ENCODE measurements at regions not wholly inside any gene's neighbourhood (a gene's known extent, or its start where the extent isn't known, plus 50 kb on each side); places are given as distances from the start of the nearest gene placed in this dataset.
A peak's percentile ranks its signal among the peaks of the same experiment; 100 is the strongest.
"Not testable (repeated sequence)": the region's sequence is repeated elsewhere in the genome, so short reads cannot be mapped to it uniquely, and the experiment has no call there.

DNA sequence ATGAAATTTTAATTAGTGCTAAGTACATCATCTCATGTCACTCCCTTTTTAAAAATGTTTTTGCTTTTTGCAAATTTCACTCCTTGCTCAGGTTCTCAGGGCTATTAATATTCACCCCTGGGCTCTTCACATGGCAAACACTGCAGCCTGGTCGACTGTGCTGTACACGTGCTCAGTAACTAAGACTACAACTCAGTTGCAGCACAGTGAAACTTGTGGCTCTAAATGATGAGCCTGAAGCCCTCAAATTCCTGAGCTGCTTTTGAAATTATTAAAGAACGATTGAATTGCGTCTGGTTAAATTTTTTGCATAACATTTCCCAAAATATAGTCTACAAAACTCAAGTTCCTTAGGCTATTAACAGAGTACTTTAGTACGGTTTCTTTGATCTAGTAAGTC lies 159.3 kb upstream of the C2CD4B start:
- no peak for DNase-seq (ENCODE audit: low read depth)

DNA sequence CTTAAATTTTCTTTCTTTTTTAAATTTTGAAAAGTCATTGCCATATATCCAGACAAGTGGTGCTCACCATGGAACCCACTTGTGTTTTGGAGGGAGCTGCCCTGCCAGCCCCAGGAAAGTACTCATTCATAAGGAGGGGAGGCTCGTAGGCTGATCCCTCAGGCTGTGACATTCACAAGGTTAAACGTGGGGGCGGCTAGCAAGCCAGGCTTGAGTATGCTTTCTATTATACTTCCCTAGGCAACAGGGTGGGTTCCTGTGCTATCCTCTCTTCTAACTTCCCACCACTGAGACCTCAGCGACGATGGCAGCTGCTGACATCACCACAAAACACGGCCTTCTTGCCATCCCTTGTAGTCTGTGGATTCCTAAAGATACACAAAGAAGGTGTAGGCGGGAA lies 160.5 kb upstream of the C2CD4B start:
- no peak for DNase-seq (ENCODE audit: low read depth)

DNA sequence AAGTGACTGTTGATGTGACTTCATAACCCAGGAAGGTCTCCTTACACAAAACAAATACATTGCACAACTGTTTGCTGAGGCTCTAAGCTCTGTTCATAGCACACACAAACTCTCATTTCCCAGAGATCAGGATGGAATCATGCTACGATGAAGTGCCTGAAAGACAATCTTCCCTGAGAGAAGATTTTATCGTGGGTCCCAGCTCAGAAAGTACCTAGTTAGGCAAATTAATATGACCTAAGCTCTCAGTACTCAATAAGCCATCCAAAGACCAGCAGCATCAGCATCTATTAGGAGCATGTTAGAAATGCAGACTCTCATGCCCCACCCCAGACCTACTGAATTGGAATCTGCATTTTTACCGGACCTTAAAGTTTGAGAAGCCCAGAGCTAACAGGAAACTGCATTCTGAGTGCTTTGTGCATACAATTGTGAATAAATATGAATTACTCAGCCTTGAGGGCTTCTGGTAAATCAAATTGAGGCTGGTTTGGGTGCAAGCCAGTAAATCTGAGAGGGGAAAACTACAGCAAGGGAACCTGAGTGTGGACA lies 161.5 kb upstream of the C2CD4B start:
- DNase-seq (ENCODE audit: low read depth), result no peak

DNA sequence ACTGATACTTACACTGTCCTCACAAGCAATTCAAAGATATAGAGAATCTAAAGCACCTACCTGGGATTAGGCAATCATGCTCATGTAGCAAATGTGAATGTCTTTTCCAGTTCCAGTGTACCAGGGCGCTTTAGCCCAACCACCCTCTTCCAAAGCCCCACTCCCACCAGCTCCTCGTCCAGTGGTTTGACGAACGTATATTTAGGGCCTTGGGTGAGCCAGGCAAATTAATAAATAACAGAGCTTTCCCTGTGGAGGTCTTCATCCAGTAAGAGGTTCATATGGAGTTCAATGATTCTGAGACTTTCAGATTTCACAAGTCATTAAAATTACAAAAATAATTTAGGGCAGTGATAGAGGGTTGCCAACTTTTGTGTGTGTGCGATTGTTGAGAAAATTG lies 162.3 kb upstream of the C2CD4B start:
- DNase-seq (ENCODE audit: low read depth), result no peak

DNA sequence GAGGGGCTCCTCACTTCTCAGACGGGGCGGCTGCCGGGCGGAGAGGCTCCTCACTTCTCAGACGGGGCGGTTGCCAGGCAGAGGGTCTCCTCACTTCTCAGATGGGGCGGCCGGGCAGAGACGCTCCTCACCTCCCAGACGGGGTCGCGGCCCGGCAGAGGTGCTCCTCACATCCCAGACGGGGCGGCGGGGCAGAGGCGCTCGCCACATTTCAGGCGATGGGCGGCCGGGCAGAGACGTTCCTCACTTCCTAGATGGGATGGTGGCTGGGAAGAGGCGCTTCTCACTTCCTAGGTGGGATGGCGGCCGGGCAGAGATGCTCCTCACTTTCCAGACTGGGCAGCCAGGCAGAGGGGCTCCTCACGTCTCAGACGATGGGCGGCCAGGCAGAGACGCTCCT lies 167.4 kb upstream of the C2CD4B start:
- not testable (repeated sequence) for DNase-seq (ENCODE audit: low read depth)

DNA sequence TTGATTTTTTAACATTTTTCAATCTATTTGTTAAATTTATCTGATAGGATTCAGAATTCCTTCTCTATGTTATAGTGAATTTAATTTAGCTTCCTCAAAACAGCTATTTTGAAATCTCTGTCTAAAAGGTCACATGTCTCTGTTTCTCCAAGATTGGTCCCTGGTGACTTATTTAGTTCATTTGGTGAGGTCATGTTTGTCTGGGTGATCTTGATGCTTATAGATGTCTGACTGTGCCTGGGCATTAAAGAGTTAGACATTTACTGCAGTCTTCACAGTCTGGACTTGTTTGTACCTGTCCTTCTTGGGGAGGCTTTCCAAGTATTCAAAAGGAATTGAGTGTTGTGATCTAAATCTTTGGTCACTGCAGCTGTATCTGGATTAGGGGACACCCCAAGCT lies 169.5 kb upstream of the C2CD4B start:
- no peak for DNase-seq (ENCODE audit: low read depth)

DNA sequence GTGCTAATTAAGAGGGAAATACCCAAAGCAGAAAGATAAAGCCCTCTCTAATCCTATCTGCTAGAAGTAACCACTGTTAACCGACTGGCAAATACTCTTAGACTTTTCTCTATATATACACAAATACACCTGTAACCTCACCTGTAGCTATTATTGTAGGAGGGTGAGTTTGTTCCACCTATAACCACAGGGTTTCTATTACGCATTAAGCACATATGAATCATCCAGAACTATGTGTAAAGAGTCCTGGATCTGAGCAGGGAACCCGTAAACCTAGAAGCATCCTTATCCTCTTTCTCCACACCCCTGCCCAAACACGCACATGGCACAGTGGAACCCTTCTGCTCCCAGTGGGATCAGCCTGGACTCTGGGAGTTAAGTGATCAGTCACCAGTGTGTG lies 172.8 kb upstream of the C2CD4B start:
- no peak for DNase-seq (ENCODE audit: low read depth)

DNA sequence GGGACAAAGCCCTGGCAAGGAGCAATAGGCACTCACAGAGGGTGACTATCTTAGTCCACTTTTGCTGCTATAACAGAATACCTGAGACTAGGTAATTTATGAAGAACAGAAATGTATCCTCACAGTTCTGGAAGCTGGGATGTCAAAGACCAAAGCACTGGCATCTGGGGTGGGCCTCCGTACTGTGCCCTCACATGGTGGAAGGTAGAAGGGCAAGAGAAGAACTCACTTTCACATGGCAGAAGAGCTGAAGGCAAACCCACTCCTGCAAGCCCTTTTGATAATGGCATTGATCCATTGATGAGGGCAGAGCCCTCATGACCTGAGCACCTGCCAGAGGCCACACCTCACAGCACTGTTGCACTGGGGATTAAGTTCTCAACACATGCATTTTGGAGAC lies 173.4 kb upstream of the C2CD4B start:
- DNase-seq (ENCODE audit: low read depth), result no peak

DNA sequence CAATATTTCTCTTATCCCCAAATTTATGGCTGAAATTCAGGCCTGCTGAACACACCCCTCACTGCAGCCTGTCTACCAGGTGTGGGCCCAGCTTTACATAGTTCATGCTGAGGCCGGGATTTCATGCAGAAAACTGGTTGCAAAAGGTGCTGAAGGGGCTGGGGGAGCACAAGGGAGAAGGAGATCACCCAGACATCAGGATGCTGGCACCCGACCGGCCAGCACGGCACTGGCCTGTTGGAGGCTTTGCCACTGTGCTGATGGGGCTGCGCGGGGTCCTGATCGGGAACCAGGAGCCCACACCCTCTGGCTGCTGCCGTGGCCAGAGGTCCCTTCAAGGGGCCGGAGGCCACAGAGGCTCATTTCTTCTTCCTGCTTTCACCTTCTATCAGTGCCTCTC lies 177.9 kb upstream of the C2CD4B start:
- DNase-seq (ENCODE audit: low read depth), result no peak

DNA sequence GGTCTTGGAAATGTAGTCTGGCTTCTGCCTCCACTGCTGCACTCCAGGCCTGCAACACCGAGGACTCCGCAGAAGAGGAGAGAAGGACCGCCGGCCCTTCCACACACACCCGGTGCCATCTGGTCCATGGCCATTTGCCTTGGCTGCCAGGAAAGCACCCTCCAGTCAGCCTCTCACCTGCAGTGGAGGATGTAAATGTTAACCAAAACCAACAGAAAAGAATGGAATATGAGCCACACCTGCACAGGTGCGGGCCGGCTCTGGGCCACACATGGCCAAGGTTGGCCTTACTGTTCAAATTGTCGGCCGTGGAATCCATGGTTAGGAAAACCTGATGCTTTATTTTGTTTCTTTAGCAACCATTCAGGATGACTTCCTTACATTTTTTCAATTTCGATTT lies 178.3 kb upstream of the C2CD4B start:
- DNase-seq (ENCODE audit: low read depth), result no peak

DNA sequence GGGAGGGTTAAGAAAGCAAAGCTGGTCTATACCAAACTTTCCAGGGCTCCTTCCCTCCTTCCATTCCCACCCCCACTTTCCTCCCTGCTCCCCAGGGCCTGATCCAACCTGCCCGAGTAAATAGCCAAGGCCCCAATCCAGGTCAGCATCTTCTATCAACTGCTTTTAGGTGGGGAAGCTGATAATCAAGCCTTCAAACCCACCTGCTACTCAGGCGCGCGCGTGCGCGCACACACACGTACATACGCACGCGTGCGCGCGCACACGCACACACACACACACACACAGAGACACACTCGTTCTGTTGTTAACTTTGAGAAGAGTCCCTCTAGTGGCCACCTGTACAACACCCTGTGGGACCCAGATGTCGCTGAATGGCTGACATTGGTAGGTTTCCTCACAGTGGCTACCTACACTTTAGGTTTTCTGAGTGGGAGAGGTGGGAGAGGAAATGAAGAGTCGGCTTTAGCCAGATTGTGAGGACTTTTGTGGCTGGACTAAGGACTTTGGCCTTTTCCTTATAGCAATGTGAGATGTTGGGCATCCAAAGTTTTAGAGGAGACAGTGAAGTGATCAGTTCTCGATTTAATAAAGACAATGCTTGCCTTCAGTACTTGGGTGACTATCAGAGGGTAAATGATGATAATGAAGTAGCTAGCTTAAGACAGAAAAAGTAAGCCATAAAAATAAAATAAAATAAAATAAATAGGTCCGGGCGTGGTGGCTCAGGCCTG lies 179.9 kb upstream of the C2CD4B start:
- DNase-seq (ENCODE audit: low read depth), result peak; percentile 35

DNA sequence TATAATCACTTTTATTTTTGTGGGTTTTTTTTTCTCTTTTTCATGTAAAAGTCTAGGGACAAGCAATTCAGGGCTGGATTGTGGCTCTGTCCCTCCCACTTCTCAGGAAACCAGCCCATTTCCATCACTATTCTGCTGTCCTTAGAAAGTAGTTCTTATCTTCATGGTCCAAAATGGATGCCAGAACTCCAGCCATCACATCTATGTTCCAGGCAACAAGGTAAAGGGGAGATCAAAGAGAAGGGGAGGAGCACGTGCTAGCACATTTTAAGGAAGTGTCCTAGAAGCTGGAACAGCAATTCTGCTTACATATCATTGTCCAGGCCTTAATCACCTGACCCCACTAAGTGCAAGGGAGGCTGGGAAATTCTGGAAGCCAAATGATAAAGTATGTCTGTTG lies 181.1 kb upstream of the C2CD4B start:
- no peak for DNase-seq (ENCODE audit: low read depth)

DNA sequence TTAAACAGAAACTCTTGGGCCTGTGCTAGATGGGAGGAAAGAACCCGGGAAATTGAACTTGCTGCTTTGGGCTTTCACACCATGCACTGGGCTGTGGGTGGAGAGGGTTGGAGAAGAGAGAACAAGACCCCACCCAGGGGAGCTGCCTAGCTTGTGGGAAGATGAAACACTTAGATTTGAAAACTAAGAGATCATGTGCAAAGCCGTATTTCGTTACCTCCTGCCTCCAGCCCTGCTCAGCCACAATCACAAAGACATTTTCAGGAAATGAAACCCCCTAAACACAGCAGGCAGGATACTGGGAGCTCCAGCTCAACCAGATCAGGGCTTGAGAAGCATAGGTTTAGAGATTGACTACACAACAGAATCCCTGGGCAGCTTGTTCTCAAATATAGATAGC lies 183.0 kb upstream of the C2CD4B start:
- DNase-seq (ENCODE audit: low read depth), result no peak

DNA sequence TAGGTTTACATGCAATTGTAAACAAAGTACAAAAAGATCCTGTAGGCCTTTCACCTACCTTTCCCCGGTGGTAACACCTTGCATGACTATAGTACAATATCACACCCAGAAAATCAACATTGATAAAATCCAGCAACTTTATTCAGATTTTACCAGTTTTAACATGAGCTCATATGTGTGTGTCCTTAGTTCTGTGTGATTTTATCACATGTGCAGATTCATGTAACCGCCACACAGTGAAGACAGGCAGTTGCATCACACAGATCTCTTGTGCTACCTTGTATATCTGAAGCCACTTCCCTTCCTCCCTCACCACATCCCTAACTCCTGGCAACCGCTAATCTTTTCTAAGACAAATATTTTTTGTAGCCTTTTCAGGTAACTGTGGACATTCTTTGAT lies 183.5 kb upstream of the C2CD4B start:
- no peak for DNase-seq (ENCODE audit: low read depth)

DNA sequence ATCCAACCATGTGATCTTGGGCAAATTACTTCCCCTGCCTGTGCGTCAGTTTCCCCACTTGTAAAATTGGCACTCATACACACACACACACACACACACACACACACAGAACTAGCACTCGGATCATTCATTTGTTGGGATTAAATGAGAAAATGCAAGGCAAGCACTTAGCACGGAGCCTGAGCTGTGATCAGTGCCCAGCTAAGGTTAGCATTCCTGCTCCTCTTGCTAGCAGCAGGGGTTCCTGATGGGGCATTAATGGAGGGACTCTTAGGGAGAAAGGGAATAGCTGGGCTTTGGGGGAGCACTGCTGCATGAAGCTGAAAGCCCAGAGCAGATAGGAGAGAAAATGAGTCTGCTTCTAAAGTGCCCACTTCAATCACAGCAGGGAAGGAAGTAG lies 187.7 kb upstream of the C2CD4B start:
- DNase-seq (ENCODE audit: low read depth), result no peak

DNA sequence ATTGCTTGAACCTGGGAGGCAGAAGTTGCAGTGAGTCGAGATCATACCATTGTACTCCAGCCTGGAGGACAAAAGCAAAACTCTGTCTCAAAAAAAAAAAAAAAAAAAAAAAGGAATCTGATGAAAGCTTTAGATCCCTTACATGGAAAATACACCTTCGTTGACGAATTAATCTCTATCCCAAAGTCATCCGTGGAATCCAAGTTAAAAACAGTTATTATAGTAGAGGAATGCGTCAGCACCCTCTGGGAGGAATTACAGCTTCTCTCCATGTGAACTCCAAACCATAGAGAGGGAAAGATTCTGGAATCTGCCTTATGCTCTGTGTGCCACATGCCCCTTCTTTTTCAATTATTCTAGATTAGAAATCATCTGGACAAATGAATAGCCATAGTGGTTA lies 192.3 kb upstream of the C2CD4B start:
- DNase-seq (ENCODE audit: low read depth), result no peak

DNA sequence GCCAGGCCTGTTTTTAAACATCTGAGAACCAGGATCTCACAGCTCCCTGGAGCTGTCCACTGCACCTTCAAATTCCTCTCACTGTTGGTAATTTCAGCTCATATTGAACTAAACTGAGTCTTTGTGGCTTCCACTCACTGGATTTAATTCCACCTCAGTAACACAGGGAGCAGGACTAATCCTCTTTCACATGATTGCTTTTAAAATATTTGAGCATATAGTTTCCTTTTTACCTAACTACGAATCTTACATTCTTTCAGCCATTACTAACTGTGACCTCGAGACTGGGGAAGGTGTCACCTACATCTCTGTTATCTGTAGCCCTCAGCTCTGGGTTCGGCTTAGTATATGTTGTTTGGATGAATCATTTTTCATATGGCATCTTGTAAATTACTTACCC lies 194.3 kb upstream of the C2CD4B start:
- DNase-seq (ENCODE audit: low read depth), result no peak

DNA sequence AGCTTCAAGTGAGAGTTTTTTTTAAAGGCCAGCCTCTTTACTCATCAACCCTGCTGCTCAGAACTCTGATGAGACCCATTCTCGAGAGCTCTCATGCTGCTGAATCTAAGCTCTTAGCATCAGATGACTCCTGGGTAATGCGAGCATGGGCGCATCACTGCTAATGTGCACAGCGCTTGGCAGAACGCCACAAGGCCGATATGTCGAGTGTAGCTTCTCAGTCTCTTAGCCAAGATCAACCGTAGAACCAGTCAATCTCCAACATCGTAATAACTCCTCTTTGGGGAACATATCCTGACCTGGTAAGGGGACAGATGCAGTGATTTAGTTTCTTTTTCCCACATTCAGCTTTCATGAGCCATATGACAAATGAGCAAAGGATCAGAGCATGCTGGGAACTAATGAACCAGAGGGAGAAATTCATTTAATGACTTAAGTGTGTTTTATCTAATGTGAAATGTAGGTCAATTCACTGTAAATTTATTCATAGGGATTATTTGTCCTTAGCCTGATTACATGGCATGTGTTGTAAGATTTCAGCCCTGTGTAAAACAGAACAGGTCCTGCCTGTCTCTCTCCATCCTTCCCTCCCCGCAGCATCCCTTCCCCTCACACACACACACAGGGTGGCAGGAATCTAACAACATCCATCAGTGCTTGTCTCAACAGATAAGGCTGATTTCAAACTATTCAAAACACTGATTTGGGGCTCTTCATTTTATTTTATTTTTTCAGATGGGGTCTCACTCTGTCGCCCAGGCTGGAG lies 195.4 kb upstream of the C2CD4B start:
- DNase-seq (ENCODE audit: low read depth), result no peak

DNA sequence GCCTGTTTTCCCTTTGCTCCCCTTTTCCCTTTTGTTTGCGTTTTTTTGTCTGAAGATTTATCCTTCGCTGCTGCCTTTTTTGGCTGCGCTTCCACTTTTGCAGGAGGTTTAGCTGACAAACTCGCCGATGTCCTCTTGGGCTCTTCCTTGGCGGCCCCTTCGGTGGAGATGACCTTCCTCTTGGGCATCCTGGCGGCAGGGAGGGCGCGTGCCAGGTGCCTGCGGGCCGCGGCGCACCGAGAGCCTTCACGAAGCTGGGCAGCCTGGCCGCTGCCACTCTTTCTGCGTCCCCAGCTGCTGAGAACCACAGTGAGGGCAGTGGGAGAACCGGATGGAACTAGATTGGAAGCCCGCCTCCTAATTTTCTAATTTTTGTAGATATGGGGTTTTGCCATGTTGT lies 197.1 kb upstream of the C2CD4B start:
- no peak for DNase-seq (ENCODE audit: low read depth)

DNA sequence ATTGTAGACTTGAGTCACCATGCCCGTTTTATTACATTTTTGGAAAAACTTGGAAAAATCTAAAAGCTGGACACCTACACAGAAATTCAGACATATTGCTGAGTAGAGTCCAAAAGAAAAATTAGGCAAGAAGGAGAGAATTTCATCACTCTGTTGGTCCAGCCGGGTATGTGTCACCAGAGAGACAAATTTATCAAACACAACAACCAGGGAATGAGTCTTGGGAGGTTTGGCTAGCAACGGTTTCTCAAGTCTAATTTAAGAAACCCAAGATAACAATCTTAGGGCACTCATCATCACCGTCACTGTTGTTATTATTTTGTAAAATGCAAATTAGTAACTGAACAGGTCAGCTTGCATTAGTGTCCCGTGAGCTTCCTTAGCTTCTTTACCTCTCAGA lies 197.5 kb upstream of the C2CD4B start:
- no peak for DNase-seq (ENCODE audit: low read depth)

DNA sequence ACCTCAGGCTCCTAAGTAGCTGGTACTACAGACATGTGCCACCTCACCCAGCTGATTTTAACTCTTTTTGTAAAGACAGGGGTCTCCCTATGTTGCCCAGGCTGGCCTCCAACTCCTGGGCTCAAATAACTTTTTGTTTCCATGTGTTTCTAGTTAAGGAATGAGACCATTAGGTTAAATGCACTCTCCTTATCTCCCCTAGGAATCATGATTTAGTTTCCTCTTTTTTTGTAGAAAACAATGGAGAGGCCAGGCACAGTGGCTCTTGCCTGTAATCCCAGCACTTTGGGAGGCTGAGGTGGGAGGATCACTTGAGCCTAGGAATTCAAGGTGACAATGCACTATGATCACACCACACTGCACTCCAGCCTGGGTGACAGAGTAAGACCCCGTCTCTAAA lies 198.8 kb upstream of the C2CD4B start:
- no peak for DNase-seq (ENCODE audit: low read depth)

DNA sequence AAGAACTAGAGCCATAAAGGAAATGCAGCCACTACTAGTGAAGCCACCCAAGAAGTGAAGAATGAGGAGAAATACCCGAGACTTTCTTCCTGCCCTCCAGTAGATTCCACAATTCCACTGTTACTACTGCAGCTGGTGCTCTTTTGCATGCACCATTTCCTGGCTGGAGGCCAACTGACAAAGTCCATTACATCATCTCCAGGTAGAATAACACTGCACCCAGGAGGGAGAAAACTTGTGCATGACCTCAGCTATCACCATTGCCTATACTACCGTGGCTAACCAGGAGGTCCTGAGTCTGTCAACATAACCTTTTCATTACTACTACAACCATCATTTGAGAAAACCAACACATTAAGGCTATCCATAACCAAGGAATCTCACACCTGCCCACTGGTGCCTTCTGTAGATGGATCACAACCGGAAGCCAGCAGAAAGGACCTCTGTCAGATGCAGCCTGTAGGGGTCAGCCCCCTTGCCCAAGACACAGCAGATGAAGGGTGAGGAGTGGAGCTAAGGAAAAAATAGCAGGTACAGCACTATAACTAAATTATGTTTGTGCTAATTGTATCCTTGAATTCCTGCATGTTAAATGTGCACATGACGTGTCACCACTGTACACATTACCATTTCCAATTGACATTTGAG lies 200.8 kb upstream of the C2CD4B start:
- DNase-seq (ENCODE audit: low read depth), result no peak

DNA sequence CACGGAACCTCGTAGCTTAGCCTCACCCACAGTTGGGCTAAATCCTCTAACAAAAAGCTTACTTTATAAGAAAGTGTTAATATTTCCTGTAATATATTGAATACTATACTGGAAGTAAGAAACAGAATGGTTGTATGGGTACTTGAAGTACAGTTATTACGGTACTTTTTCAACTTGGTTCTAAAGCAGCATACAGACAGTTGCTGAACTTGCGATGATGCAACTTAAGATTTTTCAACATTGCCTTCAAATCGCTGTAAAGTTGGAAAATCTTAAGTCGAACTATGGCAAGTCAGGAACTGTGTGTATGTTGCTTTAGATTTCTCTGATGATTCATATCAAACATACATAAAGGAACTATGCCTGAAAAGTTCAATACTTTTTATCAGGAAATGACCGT lies 204.4 kb upstream of the C2CD4B start:
- DNase-seq (ENCODE audit: low read depth), result no peak

All from activated T-cell treated with anti-CD3 and anti-CD28 coated beads for 1 hour (primary cell).